HS-5 (cell line): ENCODE measurements at regions not wholly inside any gene's neighbourhood (a gene's known extent, or its start where the extent isn't known, plus 50 kb on each side); places are given as distances from the start of the nearest gene placed in this dataset.

Experiments
- DNase-seq: peaks from one replicate; pipeline ENCODE4 v3.0.0-alpha.2; 2012; ENCODE audit warnings: low read depth

DNA sequence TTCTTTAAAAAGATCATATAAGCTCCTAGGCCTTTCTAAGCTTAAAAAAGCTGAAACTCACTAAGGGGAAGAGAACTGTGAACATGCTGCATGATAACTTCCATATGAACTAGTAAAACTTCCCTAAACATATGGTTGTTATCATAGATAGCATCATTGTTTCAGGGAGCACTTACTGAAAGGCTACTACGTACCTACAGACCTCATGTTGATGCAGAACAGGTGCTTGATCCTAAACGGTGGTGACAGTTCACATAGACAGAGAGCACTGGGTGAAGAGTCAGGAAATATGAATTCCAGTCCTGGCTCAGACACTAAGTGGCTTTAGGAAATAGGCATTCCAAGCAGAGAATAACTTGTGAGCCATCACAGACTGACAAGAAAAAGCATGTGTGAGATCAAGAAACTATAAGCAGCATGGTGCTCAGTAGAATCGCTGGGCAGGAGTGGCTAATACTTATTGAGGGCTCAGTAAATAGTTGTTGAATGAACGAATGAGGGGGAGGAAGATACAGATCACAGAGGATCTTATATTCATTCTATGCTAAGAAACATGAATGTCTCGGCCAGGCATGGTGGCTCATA, 78.4 kb upstream of the NUDT4 start:
- no peak for DNase-seq

DNA sequence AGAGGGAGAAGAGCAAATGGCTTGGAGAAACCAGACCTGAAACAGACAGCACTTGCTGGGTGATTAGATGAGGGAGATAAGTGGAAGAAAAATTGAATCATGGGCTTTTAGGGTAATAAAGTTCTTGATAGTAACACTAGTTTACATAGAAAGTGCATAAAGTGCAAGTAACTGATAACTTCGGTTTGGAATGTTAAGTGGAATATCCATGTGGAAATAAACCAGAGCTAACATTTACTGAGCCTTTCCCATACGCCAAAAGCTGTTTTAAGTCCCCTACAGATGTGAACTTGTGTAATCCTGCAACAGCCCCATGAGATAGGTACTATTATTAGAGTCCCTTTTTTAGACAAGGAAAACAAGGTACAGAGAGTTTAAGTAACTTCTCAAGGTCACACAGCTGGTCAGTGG, 77.1 kb upstream of the NUDT4 start:
- DNase-seq: no peak

DNA sequence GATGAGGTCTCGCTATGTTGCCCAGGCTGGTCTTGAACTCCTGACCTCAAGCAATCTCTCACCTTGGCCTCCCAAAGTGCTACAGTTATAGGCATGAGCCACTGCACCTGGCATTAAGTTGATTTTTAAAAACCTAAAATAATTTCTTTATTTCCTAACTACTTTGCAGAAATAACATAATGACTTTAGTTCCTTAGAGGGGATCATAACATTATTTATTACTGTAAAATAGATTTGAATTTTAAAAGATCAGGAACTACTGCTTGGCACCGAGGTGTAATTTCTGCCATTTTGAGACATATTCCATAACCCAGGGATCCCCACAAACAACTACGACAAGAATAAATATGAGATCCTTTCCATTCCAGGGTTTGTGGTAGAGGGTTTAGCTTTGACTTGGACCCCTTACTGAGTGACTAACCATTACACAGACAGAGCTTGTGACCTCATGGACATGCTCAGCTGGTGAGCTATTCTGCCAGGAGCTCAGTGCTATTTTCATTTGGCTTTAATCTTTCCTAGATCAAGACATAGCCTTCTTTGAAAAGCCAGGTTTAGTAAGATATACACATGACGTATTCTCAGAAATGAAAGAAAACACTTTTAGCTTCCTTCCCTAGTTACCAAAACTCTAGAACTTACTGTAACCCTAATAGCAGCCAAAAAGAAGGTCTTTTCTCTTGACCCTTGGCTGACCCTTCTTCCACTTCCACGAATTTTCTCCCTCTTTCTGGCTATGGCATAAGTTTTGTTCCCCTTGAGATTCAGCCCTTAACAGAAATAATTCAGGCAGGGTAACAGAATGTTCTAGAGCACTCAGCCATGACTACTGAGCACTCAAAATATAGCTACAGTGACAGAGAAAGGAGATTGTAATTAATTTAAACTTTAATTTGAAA, 75.1 kb upstream of the NUDT4 start:
- DNase-seq: no peak

DNA sequence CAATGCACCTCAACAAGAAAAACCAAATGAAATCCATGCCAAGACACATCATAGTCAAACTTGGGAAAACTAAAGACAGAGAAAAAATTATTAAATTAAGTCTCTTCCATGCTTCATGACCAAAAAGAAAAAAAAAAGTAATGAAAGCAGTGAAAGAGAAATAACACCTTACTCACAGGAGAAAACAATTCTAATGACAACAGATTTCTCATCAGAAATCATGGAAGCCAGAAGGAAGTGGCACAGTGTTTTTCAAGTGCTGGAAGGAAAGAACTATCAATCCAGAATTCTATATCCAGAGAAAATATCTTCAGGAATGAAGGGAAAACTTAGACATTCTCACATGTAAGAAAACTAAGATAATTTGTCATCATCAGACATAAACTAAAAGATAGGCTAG, 71.1 kb upstream of the NUDT4 start:
- DNase-seq: no peak

DNA sequence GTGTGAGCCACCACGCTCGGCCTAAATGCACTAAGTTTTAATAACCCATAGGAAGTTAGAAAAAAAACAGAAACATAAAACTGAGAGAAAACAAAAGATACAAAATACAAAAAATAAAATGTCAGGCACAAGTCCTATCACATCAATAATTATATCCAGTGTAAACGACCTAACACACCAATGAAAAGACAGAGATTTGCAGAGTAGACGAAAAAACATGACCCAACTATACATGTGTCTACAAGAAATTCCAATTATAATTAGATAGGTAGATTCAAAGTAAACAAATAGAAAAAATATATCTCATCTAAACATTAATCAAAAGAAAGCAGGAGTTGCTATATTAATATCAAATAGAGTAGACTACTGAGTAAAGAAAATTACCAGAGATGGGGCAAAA, 69.4 kb upstream of the NUDT4 start:
- no peak for DNase-seq

DNA sequence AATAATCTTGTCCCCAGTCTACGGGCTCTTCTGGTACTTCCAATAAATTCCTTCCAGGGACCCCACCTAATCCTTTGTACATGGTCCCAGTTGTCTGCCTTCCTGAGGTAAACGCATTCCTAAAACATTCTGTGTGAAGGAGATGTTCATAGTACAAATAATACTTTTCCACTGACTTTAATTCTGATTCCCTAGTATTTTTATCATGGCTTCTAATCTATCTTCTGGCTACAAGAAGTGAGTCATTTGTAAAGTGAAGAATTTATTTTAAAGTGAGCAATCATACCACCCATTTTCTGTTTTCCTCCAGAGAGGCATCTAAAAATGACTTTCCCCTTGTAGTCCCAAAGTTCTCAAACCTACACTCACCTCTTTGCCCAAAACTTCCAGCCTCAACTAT, 65.9 kb upstream of the NUDT4 start:
- DNase-seq: no peak

DNA sequence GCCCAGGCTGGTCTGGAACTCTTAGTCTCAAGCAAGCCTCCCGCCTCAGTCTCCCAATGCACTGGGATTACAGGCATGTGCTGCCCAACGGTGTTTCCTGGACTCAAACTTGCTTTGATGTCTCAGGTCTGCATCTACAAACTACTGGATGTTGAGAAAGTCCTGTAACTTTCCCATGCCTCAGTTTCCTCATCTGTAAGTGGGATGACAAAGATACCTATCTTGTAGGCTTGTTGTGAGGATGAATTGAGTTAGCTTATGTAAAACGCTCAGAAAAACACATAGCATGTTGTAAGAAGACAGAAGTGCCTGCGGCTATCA, 63.6 kb upstream of the NUDT4 start:
- no peak for DNase-seq

DNA sequence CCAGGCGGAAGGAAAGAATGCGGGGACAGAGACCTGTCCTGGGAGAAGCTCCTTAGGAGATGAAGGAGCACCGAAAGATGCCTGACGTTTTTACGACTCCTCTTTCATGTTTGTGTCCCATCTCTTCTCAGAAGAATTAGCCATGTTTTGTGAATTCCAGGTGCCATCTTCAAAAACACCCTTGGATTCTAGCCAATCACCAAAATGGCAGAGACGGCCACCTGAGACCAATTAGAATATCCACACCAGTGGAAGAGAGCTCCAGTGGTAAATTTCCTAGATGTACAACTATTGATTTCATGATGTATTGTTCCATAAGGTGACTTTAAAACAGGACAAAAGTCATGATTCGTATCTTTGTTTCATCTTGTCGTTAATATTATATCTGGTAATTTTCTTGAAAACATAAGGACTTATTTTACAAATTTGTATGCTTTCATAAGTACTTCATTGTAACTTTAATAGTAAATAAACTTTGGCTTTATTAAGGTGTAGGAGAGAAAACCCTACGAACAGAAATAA, 62.3 kb upstream of the NUDT4 start:
- no peak for DNase-seq

DNA sequence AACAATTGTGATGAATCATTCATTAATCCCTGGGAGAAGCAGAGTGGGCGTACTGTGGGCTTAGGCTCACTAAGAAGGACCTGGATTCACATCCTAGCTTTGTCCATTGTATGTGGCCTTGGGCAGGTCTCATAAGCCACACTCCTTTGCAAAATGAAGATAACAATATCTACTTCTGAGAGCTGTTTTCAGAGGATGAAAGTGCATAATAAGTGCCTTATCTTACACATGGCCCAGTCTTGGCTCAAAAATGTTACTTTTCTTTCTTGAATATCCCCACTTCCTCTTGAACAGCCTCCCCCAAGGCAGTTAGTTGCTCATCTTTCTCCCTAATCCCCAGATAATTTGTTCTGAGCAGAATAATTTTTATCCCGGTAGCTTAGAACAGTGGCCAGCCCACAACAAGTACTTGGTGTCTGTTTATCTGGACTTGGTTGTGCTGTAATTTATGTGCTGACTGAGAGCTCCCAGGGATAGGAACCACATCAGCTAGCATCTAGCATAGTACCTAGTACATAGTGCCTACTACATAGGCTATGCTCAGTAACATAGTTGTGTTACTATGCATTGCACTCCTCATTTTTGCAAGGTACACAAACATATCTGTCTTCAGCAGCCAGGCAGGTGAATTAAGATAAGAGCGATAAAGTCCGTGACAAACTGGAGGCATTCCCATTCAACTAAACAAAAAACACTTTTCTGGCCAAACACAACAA, 61.7 kb upstream of the NUDT4 start:
- DNase-seq: no peak

DNA sequence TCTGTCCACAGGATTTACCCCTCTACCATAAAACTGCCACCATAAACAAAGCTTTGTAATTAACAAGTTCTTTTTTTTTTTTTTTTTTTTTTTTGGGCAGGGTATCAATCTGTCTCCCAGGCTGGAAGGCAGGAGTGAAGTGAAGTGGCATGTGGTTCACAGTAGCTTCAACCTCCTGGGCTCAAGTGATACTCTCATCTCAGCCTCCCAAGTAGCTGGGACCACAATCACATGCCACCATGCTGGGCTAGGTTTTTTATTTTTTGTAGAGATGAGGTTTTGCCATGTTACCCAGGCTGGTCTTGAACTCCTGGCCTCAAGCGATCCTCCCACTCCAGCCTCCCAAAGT, 61.1 kb upstream of the NUDT4 start:
- no peak for DNase-seq

DNA sequence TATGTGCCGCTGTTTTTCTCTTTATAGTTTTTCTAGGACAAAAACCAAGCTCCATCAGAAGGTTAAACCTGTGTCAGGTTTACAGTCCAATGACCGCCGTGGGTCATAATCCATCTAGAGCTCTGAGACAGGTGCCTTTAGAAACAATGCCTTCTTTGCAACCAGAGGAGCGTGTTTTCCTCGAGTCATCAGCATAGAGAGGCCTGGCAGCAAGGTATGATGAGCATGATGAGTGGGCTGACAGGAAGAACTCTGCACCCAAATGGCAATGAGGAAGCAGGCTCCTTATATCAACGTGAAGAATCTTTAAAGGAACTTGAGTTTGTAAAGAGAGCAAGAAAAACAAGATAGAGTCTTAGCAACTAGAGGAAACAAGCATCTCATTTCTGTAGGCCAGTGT, 60.5 kb upstream of the NUDT4 start:
- no peak for DNase-seq

DNA sequence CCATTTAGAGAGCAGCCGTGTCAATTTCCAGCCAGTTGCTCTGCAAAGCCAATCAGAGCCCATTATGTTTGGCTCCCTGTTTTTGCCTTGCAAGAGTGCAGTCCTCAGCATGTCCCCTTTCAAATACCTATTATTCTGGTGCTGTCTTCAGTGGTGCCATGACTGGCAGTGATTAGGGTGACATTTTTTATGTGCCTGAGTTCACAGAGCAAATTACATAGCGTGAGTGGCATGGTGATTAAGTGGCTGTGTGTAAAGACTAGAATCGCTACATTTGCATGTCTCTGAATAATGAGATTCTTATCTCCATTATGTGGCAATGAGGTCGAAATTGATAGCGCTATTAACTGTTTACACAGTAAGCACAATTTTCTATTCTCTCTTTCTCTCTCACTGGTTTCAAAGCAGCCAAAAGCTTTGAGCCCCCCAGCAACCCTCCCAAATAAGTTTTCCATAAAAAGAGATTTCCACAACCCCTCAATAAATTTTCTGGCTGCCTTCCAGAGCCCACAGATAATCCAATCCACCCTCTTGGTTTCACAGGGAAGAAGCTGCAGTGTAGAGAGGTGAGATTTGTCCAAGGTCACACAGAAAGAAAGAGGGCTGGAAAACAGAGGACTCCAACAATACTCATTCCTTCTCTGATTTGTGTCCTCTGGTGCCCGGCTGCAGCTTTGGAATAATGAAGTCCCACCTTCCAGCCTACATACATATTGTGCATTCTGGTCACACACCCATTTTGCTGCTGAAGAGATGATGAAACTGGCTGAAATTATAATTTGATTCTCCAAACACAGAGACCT, 58.8 kb upstream of the NUDT4 start:
- no peak for DNase-seq

DNA sequence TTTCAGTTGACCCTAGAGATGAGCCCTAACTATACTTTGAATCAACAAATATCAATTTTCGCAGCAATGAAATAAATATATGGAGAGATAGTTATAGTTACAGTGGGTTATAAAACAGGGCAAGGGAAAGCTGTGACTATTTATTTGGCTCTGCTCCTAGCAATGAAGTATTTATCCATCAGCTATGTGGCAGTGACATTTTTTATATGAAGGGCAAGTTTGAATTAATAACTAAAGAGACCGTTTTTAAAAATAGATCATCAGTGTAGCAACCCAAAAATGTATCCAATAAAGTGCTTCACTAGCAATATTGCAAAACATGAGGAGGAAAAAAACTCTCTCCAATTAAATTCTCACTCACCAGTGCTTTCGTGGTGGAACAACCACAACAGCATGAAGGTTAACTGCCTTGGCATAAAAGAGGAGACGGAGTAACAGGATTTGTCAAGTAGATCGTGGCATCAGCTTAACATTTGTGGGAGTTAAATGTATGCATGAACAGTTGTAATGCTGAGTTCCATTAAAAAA, 58.1 kb upstream of the NUDT4 start:
- no peak for DNase-seq

DNA sequence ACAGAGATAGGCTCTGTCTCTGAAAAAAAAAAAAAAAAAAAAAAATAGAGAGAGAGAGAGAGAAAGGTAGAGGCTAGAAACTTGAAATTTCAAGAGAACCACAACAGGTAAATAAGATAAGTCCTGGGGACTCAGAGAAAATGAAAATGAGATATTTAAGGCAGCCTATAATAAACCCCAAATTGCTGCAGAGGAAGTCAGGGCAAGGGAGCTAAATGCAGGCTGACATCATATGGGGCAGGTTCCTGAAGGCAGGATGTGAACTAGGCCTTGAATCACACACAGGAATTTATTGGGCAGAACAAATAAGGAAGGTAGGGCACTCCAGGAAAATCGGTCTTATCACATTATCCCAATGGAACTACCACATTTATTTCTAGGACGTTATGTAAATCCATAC, 54.9 kb upstream of the NUDT4 start:
- peak; percentile 43 for DNase-seq

DNA sequence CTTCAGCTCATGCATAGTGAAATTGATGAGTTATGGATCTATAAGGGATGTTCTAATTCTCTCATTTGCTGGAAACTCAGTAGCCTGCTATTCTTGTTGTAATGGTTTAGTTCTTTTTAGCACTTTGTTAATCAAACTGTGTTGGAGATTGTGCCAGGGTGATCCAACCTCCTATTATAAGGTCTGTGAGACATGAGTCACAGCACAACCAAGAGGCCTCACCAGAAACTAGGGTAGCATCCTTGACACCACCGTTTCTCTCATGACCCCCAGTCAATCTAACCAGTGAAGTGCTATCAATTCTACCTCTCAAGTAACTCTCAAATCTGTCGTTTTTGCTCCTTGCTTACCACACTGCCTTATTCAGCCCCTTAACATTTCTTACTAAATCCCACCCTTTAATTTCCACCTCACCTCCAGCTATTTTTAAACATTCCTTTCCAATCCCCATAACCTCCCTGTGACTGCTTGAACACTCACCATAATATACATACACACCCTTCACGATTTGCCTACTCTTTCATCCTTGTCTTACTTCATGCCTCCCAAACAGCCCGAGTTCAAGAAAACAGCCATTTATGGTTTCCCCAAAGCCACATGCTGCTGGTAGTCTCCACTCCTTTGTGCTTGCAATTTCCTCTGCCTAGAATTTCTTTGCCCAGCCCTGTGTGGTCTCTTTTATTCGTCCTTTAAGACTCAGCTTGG, 53.9 kb upstream of the NUDT4 start:
- peak; percentile 15 for DNase-seq

DNA sequence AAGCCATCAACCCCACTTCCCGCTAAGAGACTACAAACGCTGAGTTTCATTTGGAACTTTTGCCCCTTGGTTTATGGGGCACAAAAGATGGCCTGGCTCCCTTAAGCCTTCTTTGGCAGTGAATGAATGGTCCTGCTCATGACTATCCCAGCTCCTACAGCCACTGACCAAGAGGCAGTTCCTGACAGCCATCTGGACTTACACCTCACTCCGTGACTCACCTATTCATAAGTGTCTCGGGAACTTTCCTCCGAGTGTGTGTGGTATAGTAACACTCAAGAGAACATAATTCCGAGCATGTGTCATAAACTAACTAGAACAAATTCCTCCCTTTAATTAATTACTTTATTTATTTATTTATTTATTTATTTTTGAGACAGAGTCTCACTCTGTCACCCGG, 51.9 kb upstream of the NUDT4 start:
- DNase-seq: peak; percentile 64
